ENCODE measurements at regions not wholly inside any gene's neighbourhood (a gene's known extent, or its start where the extent isn't known, plus 50 kb on each side); places are given as distances from the start of the nearest gene placed in this dataset.
"Not testable (repeated sequence)": the region's sequence is repeated elsewhere in the genome, so short reads cannot be mapped to it uniquely, and the experiment has no call there.

GRCh38 chr2:91476936-91477246 is 2785.4 kb downstream of the RPIA start:
- TF ChIP-seq CTCF, EP300 (IDR thresholded peaks at IDR 0.05): not testable (repeated sequence)

Measured in esophagus muscularis mucosa (tissue), 3 donors.